HG02973 (cell line): ENCODE measurements at regions not wholly inside any gene's neighbourhood (a gene's known extent, or its start where the extent isn't known, plus 50 kb on each side); places are given as distances from the start of the nearest gene placed in this dataset.

Experiments used
- ATAC-seq: cut with Tn5 transposase; IDR thresholded peaks from one replicate; pipeline ENCODE4 v1.9.1; 2021; ENCODE audit warnings: moderate library complexity; ENCODE audit not compliant: unreplicated experiment

DNA sequence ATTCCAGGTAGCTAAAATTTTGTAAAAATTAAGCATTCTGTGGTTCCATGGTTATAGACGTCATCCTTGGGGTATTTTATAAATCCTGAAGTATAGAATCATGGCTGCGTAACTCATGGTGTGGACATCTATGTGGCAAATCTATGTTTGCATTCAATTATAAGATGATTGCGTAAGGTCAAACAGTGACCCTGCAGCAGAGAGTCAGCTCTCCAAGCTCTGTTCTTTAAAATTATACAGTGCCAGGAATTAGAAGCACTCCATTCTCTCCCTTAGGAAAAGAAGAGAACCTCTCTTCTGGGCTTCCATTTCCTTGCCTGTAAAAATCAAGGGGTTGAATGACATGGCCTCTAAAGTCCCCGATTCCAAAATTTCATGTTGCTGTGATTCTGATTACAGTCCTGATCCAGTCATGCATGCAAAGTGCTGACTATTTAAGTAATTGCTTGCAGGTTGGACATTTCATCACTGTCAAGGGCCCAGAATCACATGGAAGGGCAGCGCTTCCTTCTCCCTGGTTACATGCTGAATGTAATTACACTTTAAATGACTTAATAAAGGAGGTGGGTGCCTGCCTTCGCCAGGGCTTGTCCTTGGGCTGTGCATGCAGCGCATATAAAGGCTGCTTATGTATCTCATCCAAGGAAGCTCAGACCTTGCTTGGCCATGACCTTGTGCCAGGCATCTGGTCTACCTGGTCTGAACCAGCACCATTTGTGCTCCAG, 550.7 kb downstream of the TYW1 start:
- ATAC-seq = no peak

DNA sequence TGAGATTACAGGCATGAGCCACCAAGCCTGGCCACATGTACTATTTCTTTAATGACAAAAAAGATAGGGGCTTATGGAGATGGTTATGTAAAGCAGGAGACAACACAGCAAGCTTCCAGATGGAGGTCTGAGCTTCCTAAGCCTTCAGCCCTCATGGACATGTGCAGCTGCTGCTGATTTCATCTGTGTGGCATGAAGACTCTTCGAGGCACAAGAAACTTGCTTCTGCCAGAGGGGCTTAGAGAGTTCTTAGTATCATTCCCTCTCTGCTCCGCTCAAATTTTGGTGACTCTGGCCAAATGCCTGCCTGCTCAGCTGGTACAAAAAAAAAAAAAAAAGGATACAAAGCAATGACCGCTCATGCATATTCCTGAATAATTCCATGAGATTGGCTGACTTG, 552.5 kb downstream of the TYW1 start:
- ATAC-seq = no peak

DNA sequence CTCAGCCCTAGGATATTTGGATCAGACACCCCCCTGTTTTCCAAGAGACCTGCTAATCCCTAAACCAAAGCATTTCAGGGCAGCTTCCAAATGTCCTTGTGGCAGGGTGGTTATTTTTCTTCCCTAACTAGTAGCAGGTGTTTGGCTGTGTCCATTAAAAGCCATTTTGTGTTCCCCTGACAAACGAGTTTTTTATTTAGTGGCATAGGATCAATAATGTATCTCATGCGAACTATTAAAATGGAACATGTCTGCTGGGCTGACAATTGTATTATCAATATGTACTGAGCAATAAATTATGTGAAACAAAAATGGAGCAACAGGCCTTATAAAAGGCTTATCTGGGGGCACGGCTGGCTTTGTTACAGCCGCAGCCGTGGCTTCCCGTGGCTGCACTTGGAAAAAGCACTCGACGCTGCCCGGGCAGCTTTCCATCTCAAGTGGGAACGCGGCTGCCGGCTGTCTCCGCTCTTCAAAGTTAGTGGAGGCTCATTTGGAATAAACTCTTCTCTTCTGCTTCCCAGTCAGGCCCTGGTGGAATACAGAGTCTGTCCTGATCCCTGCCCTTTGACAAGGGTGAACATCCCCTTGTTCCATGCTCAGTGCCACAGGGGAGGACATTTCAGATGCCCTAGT, 554.3 kb downstream of the TYW1 start:
- ATAC-seq = no peak

DNA sequence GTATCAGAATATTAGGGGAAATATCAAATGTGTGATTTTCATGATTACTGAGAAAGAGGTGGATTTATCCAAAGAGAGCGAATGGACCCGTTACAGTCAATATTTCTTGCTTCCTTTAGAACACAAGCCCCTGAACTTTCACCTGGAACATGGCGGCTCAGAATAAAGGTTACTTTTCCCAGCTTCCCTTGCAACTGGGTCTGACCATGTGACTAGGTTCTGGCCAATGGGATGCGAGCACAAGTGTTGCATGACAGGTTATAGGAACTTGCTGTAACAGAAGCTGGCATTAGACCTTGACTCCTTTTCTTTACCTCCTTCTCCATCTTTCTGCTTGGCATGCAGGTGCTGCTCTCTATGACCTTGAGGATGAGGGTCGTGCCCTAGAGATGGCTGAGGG, 556.1 kb downstream of the TYW1 start:
- no peak for ATAC-seq

DNA sequence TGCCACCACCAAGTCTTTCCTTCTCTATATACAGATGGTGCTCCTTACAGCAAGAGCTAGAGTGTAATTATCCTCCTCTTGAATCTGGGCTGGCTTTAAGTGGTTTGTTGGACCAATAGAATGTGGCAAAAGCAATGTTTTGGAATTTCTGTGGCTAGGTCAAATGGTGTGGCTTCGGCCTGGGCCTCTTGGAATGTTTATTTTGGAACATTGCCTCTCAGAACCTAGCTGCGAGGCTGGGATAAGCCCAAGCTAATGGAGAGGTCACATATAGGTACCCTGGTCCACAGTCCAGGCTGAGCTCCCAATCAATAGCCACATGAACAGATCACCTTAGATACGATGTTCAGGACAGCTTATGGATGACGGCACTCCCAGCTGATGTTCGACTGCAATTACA, 556.7 kb downstream of the TYW1 start:
- no peak for ATAC-seq

DNA sequence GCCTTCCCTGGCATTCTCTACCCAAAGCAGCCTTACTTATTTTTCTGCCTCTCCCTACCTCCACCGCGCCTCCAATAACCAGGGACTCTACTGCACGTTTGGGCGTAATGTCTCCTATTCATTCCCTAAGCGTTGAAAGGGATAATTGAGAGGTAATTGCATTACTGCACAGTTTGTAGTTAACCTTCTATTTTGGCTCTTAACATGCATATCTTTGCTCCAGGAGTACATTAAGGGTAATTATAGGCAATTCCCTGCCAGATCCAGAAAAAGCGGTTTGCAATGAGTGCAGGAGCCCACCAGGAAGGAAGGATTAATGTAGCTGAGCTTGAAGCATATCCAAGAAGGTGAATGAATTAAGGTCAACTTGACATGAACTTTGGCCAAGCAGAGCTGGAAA, 558.4 kb downstream of the TYW1 start:
- ATAC-seq = no peak

DNA sequence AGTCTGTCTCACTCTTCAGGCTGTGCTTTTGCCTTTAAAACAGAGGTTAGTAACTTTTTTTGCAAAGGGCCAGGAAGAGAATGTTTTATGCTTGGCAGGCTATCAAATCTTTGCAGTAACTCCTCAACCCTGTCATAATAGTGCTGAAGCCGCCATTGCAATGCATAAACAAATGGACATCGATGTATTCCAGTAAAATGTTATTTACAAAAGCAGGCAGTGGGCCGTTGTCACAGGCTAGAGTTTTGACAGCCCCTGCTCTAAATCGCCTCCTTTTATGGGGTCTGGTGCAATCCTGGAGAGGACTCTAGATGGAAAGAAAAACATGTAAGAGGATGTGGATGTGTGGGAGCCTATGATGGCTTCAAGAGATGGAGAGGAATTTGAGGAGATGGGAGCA, 568.3 kb downstream of the TYW1 start:
- no peak for ATAC-seq

DNA sequence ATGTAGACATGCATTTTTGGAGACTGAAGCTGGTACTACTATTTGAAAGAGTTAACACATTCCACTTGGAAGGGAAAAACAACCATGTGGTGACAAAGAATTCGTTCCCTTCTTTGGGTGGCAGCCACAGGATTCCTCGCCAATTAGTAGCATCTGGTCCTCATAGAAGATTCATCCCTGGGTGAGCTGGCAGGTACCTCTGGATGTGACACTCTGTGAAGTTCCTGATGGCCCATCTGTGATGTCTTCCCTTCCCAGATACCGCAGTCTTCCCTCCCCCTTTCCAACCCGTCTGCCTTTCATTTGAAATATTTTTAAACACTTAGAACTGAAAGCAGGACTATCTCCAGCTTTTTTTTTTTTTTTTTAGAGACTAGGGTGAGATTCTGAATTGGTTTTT, 569.5 kb downstream of the TYW1 start:
- no peak for ATAC-seq

DNA sequence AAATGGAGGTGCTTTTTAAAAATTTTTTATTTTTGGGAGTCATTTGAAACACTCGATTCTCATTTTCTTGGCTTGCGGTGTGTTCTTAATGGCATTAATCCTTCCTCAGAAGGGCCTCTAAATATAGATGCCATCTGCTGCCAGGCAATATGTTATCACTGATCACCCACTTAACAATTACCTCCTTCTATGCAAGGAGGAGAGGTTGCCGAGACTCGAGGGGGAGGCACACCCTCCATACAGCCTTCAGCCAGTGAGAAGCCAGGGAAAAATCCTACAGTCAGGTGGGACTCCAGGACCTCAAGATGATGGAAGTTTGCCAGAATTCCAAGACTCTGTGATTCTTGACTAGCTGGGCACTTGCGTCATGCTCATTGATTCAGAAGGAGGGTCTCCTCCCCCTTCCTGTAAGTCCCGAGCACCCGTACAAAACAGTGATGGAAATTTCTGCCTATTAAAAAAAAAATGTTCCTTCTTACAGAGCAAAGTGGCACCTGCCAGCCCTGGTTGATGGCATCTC, 574.5 kb downstream of the TYW1 start:
- ATAC-seq = no peak

DNA sequence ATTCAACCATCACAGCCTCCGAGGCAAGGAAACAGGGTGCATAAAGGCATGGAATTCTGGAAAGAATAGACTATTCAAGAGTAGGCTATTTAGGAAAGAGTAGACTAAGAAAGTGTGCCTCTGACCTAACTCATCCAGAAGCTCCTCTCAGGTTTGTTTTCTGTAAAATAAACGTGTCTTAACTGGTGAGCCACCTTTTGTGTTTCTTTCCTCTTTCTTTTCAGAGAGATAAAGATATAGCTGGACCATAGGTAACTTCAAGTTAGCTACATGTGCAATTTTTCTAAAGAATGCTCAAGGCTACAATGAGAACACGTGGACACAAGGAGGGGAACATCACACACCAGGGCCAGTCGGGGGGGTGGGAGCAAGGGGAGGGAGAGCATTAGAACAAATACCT, 577.0 kb downstream of the TYW1 start:
- no peak for ATAC-seq

DNA sequence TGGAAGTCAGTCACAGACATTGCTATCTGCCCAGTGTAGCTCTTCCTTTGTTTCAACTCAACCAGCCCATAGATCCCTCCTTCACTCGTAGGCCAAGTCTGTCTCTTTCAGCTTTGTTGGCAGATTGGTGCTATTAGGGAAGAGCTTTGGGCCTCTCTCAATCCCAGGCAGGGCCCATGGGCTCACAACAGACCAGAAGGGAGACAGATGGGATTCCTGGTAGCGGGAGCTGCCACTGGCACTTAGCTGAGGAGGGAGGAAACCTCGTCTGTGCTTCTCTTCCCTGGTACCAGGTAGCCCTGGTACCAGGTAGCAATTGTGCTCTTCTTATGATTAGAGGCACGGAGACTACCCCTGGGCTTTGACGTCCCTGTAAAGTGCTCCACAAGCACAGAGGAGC, 592.0 kb downstream of the TYW1 start:
- no peak for ATAC-seq

DNA sequence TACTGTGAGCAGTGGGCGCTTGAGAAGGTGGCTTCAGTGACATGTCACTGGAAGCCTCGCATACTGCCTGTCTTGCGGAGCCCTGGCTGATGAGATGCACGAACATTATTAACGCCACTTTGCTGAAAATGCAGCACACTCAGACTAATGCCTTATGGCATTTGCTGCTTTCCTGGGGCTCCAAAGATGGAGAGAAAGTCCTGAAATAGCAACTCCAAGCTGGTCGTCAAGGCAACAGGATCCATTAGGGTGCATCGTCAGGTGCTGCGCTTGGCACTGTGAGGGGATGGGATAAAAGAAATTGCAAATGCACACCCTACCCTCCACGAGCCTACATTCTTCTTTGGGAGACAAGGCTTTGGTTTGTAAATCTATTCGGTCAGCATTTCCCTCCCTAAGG, 592.5 kb downstream of the TYW1 start:
- ATAC-seq = no peak

DNA sequence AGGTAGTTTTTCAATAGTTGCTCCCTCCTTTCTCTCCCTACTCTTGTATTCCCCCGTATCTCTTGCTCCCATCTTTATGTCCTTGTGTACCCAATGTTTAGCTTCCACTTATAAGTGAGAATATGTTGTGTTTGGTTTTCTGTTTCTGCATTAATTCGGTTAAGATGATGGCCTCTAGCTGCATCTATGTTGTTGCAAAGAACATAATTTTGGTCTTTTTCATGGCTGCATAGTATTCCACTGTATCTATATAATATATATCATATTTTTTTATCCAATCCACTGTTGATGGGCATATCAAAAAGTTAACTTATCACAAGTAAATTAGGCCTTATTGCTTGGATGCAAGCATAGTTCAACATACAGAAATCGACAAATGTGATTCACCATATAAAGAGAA, 594.0 kb downstream of the TYW1 start:
- ATAC-seq = no peak

DNA sequence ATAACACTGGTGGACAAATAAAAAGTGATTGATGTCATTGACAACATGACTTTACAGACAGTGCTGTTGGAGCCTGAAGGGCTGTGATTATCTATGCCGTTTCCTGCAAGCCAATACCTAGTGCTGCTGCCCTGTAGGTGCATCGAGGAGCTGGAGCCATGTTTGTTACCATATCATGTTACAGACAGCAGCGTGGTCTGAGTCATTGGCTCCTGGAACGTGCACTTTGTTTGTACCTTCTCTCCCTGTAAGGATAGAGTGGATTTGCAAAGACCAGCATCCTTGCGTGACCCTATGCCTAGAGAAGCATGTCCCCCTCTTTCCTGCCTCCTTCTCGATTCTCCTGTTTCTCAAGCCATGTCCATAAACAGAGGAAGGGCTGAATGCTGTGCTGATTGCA, 597.2 kb downstream of the TYW1 start:
- no peak for ATAC-seq

DNA sequence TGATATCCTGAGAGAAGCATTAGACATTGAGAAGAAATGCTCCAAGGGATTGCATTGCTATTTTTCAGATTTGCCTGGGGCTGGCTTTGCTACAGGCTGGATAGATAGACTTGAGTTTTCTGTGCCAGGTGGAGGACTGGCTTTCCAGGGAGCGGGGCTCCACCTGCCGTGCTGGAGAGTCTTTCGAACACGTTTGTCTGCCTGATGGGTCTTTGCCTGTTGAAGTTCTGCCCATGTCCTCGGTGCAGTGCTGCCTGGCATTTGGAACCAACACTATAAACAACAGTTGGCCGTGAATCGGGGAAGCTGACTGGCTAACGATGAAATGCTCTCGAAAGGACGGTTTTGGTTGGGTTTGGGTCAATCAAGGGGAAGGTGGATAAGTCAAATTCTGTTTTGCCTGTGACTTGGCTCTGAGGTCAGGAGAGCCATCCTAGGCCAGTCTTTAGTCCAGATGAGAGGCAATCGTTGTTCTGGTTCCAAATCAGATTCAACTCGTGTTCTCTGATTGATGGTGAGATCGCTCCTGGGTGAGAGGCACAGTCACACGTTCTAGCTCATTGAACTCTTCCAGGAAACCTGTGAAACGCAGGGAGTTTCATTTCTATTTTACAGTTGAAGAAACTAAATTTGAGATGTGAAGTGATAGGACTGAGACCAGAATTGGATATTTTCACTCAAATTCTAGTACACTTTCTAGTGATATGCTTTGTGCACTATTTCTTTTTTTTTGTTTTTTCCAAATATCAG, 599.0 kb downstream of the TYW1 start:
- ATAC-seq = no peak

DNA sequence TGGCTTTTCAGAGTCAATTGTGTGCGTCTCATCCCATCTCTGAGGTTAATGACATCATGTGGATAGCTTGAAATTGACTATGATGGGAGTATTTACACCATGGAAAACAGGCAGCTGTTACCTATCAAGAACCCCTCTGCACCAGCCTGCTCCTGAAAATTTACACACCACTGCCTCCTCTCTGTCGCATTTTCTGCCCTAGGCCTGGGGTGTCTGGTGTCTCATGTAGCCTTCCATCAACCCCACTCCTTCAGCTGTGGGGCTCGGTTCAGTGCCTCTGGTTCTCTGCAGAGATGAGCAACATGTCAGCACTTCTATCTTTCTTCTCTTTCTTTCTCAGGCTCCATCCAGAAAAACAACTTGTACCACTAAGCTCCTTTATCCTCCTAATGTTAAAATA, 600.5 kb downstream of the TYW1 start:
- no peak for ATAC-seq

DNA sequence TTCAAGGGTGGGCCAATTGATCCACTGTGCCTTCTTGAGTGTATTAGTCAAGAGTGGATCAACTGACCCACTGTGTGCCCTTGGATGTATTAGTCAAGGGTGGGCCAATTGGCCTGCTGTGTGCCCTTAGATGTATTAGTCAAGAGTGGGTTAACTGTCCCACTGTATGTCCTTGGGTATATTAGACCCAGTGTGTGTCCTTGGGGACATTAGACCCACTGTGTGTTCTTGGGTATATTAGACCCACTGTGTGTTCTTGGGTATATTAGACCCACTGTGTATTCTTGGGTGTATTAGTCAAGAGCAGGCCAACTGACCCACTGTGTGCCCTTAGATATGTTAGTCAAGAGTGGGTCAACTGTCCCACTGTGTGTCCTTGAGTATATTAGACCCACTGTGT, 601.8 kb downstream of the TYW1 start:
- no peak for ATAC-seq

DNA sequence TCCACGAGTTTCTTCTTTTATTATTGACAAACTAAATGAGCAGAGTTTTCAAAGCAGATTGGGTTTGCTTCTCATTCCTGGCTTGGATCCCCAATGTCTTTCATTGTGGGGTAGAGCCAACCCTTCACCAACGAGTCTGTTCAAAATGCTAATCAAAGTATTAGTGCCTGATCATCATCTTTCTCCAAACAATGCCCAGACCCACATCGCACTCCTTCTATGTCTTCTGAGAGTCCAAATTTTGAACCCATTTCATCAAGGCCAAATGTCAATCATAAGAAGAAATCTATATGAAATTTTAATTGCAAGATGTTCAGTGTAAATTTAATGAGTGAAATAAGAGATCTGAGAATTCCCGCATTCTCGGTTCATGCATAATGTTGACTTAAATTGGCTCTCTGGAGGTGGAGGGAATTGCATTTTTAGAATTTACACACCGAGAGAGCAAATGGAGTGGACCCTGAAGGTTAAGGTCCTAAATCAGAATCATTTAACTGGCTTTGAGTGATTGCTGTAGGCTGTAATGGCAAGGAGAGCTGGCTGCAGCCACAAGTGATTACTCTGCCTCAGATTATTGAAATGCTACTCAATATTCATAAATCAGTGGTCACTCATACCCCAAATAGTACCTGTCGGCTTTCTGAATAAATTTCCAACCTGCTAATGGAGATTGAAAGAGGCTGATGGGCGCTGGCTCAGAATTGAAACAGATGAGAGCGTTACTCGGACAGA, 602.9 kb downstream of the TYW1 start:
- no peak for ATAC-seq

DNA sequence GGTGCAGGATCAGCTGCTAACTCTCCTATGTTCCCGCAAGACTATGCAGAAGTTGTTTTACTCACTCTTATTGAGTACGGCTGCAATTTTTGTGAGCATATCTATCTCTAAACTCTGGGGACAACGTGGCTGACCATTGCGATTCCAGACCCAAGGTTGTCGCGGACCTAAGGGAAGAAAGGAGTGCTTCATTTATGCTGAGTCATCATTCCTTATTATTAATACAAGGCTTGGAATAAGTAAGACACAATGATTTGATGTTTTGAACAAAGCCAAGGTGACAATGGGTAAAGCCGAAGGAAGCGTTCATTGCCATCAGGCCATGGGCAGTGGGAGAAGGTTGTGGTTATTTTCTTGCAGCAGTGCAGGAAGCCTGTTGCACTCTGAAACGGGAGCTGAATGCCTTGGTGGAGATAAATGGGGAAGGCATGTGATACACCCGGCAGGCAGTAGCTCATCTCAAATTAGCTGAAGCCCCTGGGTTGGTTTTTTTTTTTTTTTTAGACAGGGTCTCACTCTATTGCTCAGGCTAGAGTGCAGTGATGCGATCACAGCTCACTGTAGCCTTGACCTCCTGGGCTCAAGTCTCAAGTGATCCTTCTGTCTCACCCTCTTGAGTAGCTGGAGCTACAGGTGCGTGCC, 605.7 kb downstream of the TYW1 start:
- ATAC-seq = no peak

DNA sequence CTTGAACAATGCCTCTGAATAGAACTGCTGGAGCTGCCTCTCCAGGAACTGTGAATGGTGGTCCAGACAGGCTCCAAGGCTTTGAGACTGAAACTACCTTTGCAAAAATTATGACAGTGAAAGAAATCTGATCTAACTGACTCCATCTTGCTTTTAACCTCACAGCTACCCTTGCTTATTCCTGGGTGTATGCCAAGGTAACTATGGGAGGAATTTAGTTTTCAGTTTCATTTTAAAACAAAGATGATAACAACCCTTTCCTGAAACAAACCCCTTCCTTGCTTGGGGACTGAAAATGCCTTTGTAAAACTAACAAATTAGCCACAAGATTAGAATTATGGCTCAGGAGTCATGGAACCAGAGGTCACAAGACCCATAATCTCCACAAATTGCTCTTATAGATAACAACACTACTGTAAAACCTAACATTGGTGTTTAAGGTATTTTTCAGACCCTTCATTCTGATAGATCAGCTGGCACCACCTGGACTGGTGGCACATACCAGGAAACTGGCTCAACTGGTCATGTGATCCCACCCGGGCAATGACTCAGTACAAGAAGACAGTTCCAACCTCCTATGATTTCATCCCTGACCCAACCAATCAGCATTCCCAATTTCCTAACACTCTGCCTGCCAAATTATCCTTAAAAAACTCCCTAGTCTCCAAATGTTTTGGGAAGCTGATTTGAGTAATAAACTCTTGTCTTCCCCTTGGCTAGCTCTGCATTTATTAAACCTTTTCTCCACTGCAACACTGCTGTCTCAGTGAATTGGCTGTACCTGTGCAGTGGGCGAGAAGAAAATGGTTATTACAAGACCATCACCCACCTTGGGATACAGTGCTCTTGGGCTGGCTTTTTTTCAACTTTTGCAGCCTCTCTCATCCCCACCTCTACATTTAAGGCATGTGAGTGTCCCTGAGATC, 608.1 kb downstream of the TYW1 start:
- ATAC-seq = no peak
